ENCODE measurements at regions not wholly inside any gene's neighbourhood (a gene's known extent, or its start where the extent isn't known, plus 50 kb on each side); places are given as distances from the start of the nearest gene placed in this dataset.

DNA sequence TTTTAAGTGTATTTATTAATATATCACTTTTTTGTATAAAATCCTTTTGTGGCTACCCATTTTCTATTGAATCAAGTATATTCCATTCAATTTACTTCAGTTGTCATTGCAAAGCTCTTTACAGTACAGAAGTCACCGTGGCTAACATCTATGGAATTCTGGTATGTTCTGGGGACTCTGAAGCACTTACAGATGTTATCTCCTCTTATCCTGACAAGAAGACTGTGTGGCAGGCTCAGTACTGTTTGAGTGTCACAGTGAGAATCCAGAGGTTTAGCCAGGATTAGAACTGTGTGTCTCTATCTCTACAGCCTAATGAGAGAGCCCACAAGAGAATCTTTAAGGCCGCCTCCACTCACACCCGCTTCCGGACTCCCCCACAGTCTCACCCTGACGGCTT lies 78.2 kb upstream of the SORBS2 start:
- no peak overlapping the region for H3K27ac ChIP-seq (ENCODE audit: low read length)
- no peaks in the 10 kb centered on the region for H3K27me3 ChIP-seq (ENCODE audit: control insufficient read depth, insufficient read depth, low read length)
- 61% methylated on average over 4 of the region's 5 CpGs for WGBS (ENCODE audit: insufficient coverage)
- peaks cover 8% of the 10 kb centered on the region for H3K9me3 ChIP-seq (replicated peaks; ENCODE audit: control insufficient read depth, low read depth, low read length)
- H3K4me1 ChIP-seq (ENCODE audit: control insufficient read depth, insufficient read depth, low read length) = no peaks in the 10 kb centered on the region
- no peak overlapping the region for H3K4me3 ChIP-seq (ENCODE audit: low read length)
- H3K36me3 ChIP-seq (ENCODE audit: control insufficient read depth, insufficient read depth, low read length) = no peaks in the 10 kb centered on the region
- no peak for DNase-seq

- no peaks in the 10 kb centered on the region for H3K27me3 ChIP-seq (ENCODE audit: control insufficient read depth, insufficient read depth, low read length)
- WGBS (ENCODE audit: insufficient coverage) = 50% methylated on average over 1 of the region's 2 CpGs
- no peaks in the 10 kb centered on the region for H3K36me3 ChIP-seq (ENCODE audit: control insufficient read depth, insufficient read depth, low read length)
- peaks cover 8% of the 10 kb centered on the region for H3K9me3 ChIP-seq (replicated peaks; ENCODE audit: control insufficient read depth, low read depth, low read length)
- H3K4me1 ChIP-seq (ENCODE audit: control insufficient read depth, insufficient read depth, low read length) = no peaks in the 10 kb centered on the region
- H3K4me3 ChIP-seq (ENCODE audit: low read length) = no peak overlapping the region
- no peak for DNase-seq
- no peak overlapping the region for H3K27ac ChIP-seq (ENCODE audit: low read length)
Measured at GRCh38 chr4:185892165-185892564, 80.2 kb upstream of the SORBS2 start.

- peaks cover 3% of the 10 kb centered on the region for H3K9me3 ChIP-seq (replicated peaks; ENCODE audit: control insufficient read depth, low read depth, low read length)
- H3K27ac ChIP-seq (ENCODE audit: low read length) = no peak overlapping the region
- no peak for DNase-seq
- no peaks in the 10 kb centered on the region for H3K4me1 ChIP-seq (ENCODE audit: control insufficient read depth, insufficient read depth, low read length)
- no peaks in the 10 kb centered on the region for H3K27me3 ChIP-seq (ENCODE audit: control insufficient read depth, insufficient read depth, low read length)
- no peak overlapping the region for H3K4me3 ChIP-seq (ENCODE audit: low read length)
- H3K36me3 ChIP-seq (ENCODE audit: control insufficient read depth, insufficient read depth, low read length) = no peaks in the 10 kb centered on the region
- WGBS (ENCODE audit: insufficient coverage) = no CpG with 5 or more reads among the region's 4 CpGs
Measured at GRCh38 chr4:185893500-185893899, 81.5 kb upstream of the SORBS2 start.

GRCh38 chr4:185894481-185894880 lies 82.5 kb upstream of the SORBS2 start:
- no peak overlapping the region for H3K27ac ChIP-seq (ENCODE audit: low read length)
- DNase-seq = no peak
- WGBS (ENCODE audit: insufficient coverage) = 80% methylated on average over 4 of the region's 4 CpGs
- H3K36me3 ChIP-seq (ENCODE audit: control insufficient read depth, insufficient read depth, low read length) = no peaks in the 10 kb centered on the region
- no peaks in the 10 kb centered on the region for H3K27me3 ChIP-seq (ENCODE audit: control insufficient read depth, insufficient read depth, low read length)
- H3K4me3 ChIP-seq (ENCODE audit: low read length) = no peak overlapping the region
- no peaks in the 10 kb centered on the region for H3K9me3 ChIP-seq (replicated peaks; ENCODE audit: control insufficient read depth, low read depth, low read length)
- H3K4me1 ChIP-seq (ENCODE audit: control insufficient read depth, insufficient read depth, low read length) = no peaks in the 10 kb centered on the region

DNA sequence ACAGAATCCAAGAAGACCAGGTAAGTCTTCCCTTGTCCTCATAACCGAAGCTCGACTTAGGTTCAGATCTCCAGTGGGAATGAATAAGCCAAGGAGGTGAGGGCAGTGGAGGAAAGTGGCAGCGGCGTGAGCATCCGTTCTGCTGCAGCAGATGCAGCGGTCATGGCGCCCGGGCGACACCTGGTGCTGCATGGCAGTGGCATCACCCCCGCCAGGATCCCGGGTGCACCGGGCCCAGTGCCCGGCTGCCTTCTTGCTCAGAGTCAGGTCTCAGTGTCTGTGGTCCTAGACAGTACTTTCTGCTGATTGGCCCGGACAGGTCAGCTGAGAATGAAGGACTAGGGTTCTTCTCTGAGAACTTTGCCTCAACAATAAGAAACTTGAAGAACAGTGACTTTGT lies 83.4 kb upstream of the SORBS2 start:
- 97% methylated on average over 12 of the region's 14 CpGs for WGBS (ENCODE audit: insufficient coverage)
- Histone ChIP-seq H3K27ac (ENCODE audit: low read length) (no peak overlapping the region), H3K27me3 (ENCODE audit: control insufficient read depth, insufficient read depth, low read length) (no peaks in the 10 kb centered on the region), H3K9me3 (replicated peaks; ENCODE audit: control insufficient read depth, low read depth, low read length) (no peaks in the 10 kb centered on the region), H3K4me1 (ENCODE audit: control insufficient read depth, insufficient read depth, low read length) (no peaks in the 10 kb centered on the region), H3K36me3 (ENCODE audit: control insufficient read depth, insufficient read depth, low read length) (no peaks in the 10 kb centered on the region), H3K4me3 (ENCODE audit: low read length) (no peak overlapping the region)
- no peak for DNase-seq

GRCh38 chr4:185895866-185896265 lies 83.9 kb upstream of the SORBS2 start:
- no peak overlapping the region for H3K27ac ChIP-seq (ENCODE audit: low read length)
- no peaks in the 10 kb centered on the region for H3K36me3 ChIP-seq (ENCODE audit: control insufficient read depth, insufficient read depth, low read length)
- no peak for DNase-seq
- no peaks in the 10 kb centered on the region for H3K27me3 ChIP-seq (ENCODE audit: control insufficient read depth, insufficient read depth, low read length)
- H3K9me3 ChIP-seq (replicated peaks; ENCODE audit: control insufficient read depth, low read depth, low read length) = no peaks in the 10 kb centered on the region
- no peak overlapping the region for H3K4me3 ChIP-seq (ENCODE audit: low read length)
- WGBS (ENCODE audit: insufficient coverage) = no CpG with 5 or more reads among the region's 3 CpGs
- no peaks in the 10 kb centered on the region for H3K4me1 ChIP-seq (ENCODE audit: control insufficient read depth, insufficient read depth, low read length)

DNA sequence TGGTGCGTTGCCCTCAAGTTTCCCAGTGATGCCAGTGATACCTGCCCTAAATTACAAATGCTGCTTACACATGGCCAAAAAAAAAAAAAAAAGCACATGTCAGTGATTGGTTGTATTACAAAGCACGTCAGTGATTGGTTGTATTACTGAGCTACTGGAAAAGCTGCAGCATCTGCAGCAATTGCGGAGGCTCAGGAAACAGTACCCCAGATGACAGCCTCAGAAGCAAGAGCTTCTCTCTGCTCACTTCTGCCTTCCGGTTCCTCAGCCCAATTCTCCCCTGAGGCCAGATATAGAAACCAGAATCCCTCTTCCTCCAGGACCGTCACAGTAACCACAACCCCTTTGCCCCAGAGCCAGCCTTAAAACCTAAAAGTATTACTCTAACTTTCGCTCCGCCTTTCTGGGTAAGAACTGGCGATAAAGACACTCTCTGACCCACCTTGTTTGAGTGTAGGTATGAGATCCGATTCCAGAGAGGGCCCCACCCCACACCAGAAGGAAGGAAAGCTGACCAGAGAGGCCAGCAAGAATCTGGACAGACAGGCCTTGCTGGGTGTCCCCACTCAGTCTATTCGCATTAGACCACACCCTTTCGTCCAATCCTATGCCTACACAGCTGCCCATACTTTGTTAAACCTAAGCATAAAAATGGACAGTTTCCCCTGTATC lies 85.0 kb upstream of the SORBS2 start:
- no peaks in the 10 kb centered on the region for H3K27me3 ChIP-seq (ENCODE audit: control insufficient read depth, insufficient read depth, low read length)
- no peaks in the 10 kb centered on the region for H3K9me3 ChIP-seq (replicated peaks; ENCODE audit: control insufficient read depth, low read depth, low read length)
- H3K4me1 ChIP-seq (ENCODE audit: control insufficient read depth, insufficient read depth, low read length) = no peaks in the 10 kb centered on the region
- no peak overlapping the region for H3K4me3 ChIP-seq (ENCODE audit: low read length)
- DNase-seq = no peak
- 59% methylated on average over 5 of the region's 11 CpGs for WGBS (ENCODE audit: insufficient coverage)
- H3K27ac ChIP-seq (ENCODE audit: low read length) = no peak overlapping the region
- no peaks in the 10 kb centered on the region for H3K36me3 ChIP-seq (ENCODE audit: control insufficient read depth, insufficient read depth, low read length)

DNA sequence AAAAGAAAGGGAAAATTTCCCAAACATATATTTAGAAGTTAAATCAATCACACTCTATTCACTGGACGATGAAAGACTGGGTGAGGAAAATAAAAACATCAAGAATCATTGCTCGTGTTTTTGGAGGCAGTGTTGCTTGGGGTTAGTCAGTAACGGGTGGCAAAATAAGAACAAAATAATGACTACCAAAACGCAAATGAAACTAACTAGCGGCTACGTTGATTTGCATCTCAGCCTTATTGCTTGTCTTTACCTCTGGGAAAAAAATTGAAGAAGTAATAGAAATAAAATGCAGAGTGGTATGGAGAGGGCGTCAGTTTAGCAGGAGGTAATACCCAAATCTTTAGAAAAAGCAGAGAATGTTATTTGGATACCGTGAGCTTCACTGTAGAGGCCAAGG lies 86.4 kb upstream of the SORBS2 start:
- H3K4me1 ChIP-seq (ENCODE audit: control insufficient read depth, insufficient read depth, low read length) = no peaks in the 10 kb centered on the region
- H3K27me3 ChIP-seq (ENCODE audit: control insufficient read depth, insufficient read depth, low read length) = no peaks in the 10 kb centered on the region
- no peak for DNase-seq
- H3K36me3 ChIP-seq (ENCODE audit: control insufficient read depth, insufficient read depth, low read length) = no peaks in the 10 kb centered on the region
- 60% methylated on average over 2 of the region's 8 CpGs for WGBS (ENCODE audit: insufficient coverage)
- H3K27ac ChIP-seq (ENCODE audit: low read length) = no peak overlapping the region
- no peak overlapping the region for H3K4me3 ChIP-seq (ENCODE audit: low read length)
- H3K9me3 ChIP-seq (replicated peaks; ENCODE audit: control insufficient read depth, low read depth, low read length) = no peaks in the 10 kb centered on the region

DNA sequence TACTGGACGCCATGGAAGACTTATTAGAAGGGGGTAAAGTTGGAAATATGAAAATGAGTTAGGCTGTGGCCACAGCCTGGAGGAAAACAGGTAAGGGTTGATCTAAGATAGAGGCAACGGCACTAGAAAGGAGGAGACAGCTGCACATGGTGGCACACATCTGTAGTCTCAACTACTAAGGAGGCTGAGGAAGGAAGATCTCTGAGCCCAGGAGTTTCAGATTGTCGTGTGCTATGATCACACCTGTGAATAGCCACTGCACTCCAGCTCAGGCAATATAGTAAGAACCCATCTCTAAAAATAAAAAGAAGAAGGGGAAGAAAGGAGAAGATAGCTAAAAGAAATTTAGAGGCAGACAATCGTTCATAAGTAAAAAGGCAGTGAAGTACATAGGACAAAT lies 87.8 kb upstream of the SORBS2 start:
- 86% methylated on average over 1 of the region's 4 CpGs for WGBS (ENCODE audit: insufficient coverage)
- no peaks in the 10 kb centered on the region for H3K27me3 ChIP-seq (ENCODE audit: control insufficient read depth, insufficient read depth, low read length)
- H3K9me3 ChIP-seq (replicated peaks; ENCODE audit: control insufficient read depth, low read depth, low read length) = no peaks in the 10 kb centered on the region
- H3K4me3 ChIP-seq (ENCODE audit: low read length) = no peak overlapping the region
- H3K36me3 ChIP-seq (ENCODE audit: control insufficient read depth, insufficient read depth, low read length) = no peaks in the 10 kb centered on the region
- no peak overlapping the region for H3K27ac ChIP-seq (ENCODE audit: low read length)
- H3K4me1 ChIP-seq (ENCODE audit: control insufficient read depth, insufficient read depth, low read length) = no peaks in the 10 kb centered on the region
- DNase-seq = no peak

DNA sequence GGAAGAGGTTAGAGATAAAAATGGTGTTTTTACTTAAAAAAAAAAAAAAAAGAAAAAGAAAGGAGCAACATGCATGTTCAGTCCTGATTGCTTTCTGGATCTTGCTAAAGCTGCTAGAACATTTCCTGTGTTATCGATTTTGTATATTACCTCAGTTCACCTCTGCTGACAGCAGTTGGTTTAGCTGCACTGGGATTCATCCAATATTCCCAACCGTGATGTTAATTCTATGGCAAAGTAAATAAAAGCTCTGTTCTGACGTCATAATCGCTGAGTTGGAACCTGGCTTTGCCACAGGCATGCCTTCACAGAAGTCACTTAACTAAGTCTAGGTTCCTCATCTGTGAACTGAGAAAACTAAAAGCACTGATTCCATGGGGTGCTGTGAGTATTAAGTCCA lies 90.7 kb upstream of the SORBS2 start:
- no peaks in the 10 kb centered on the region for H3K36me3 ChIP-seq (ENCODE audit: control insufficient read depth, insufficient read depth, low read length)
- 40% methylated on average over 2 of the region's 4 CpGs for WGBS (ENCODE audit: insufficient coverage)
- no peaks in the 10 kb centered on the region for H3K4me1 ChIP-seq (ENCODE audit: control insufficient read depth, insufficient read depth, low read length)
- no peak overlapping the region for H3K27ac ChIP-seq (ENCODE audit: low read length)
- no peak for DNase-seq
- H3K9me3 ChIP-seq (replicated peaks; ENCODE audit: control insufficient read depth, low read depth, low read length) = no peaks in the 10 kb centered on the region
- no peak overlapping the region for H3K4me3 ChIP-seq (ENCODE audit: low read length)
- H3K27me3 ChIP-seq (ENCODE audit: control insufficient read depth, insufficient read depth, low read length) = no peaks in the 10 kb centered on the region

GRCh38 chr4:185903205-185903604 lies 91.2 kb upstream of the SORBS2 start:
- Histone ChIP-seq H3K9me3 (replicated peaks; ENCODE audit: control insufficient read depth, low read depth, low read length) (no peaks in the 10 kb centered on the region), H3K4me1 (ENCODE audit: control insufficient read depth, insufficient read depth, low read length) (no peaks in the 10 kb centered on the region), H3K27ac (ENCODE audit: low read length) (no peak overlapping the region), H3K36me3 (ENCODE audit: control insufficient read depth, insufficient read depth, low read length) (no peaks in the 10 kb centered on the region), H3K27me3 (ENCODE audit: control insufficient read depth, insufficient read depth, low read length) (no peaks in the 10 kb centered on the region), H3K4me3 (ENCODE audit: low read length) (no peak overlapping the region)
- WGBS (ENCODE audit: insufficient coverage) = no CpG with 5 or more reads among the region's 1 CpG
- DNase-seq = no peak

Measured in muscle of leg (tissue), 3 donors.